CD1c-positive myeloid dendritic cell (primary cell): ENCODE measurements at regions not wholly inside any gene's neighbourhood (a gene's known extent, or its start where the extent isn't known, plus 50 kb on each side); places are given as distances from the start of the nearest gene placed in this dataset.

Source experiments
- DNase-seq: peaks from one replicate; pipeline ENCODE4 v3.0.0-alpha.2; 2016; ENCODE audit errors: extremely low spot score

DNA sequence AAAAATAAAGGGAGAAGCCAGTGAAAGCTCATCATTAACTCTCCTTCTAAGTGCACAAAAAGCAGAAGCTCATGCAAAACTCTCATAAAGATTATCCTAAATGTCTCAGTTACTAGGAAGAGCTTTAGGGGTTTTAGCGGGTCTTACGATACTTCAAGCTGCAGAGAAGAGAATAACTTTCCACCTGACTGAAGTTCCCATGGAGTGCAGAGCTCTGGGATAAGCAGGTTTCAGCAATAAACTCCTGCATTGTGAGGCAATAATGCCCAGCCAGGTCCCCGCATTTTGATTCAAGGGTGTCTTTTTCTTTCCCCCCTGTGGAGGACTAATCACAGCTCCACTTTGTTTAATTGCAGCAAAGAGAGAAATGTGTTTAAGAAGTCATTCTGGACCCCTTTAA, 241.9 kb upstream of the SP8 start:
- DNase-seq = no peak

- no peak for DNase-seq
These were observed 242.3 kb upstream of the SP8 start for GRCh38 chr7:21029006-21029405.

DNA sequence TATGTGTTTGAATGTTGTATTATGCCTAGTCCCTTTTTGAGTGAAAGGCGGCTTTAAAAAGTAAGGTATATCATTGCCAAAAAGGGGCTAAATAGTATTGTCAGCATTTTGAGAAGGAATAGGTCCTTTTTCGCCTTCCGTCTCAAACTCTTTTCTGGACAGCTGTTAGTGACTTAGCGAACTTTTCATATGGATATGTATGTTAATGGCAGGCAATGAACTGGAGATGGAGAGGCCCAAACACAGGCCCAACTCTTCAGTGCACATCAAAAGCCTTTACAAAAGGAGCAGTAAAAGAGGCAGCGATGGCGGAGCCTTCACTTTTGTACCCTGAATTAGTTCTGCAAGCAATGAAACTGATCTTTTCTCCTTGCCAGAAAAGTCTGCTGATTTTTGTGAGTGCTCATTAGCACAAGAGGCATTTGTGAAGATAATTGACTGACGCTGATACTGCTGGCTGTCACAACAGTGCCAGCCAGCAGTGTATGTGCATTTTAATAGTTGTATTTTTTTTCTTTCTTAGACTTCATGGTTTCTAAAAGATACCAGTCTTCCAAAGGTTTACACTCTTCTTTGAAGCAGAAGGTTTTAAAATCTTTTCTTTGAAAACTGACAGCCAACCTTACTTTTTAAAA, 243.7 kb upstream of the SP8 start:
- no peak for DNase-seq

DNA sequence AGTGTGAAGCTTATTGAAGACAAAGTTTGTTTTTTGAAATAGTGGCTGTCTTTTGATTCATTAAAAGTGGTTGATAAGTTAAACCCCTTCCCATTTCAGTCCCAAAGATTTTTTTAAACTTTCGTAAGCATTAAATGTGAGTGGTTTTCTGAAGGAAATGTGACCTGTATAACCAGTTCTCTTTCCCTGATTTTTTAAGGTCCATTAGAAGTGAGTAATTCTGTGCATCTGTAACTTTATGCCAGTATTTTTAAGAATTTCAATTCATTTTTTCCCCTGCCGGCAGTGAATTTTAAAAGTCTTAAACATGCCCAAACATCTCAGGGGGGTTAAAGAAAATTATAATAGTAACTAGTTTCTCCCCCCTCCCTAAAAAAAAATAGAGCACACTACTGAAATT, 254.6 kb upstream of the SP8 start:
- no peak for DNase-seq

DNA sequence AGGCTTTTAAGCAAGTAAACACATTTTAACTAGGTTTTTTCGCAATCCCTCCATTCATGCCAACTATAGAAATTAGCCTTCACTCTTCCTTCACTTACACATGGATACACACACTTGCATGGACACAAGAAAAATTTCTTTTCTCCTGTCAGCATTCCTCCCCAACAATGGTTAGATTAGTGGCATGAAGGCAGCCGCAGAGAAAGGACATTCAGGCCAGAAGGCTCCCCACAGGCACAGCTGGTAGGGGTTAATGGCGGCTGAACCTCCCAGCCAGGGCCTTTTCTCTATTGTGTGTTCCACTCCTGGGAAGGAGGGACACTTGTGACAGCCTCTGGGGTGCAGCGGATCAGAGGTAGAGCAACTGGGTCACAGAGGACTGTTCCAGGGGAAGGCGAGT, 255.0 kb upstream of the SP8 start:
- DNase-seq = no peak

DNA sequence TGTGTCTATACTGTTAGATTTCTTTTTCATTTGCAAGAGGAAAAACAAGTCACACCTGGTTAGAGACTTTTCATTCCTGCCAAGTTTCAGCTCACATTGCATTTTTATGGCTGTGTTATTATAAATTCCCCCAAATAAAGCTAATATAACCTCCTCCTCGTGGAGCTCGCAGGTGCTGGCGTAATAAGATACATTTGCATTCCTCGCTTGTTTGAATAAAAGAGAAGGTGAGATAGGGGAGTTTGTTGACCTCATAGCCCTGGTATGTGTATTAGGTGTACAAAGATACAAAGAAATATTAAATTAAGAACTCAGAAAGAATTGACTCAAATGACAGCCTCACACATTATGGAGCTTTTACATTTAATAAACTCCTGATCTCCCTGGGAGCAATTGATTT, 257.7 kb upstream of the SP8 start:
- no peak for DNase-seq

GRCh38 chr7:21044913-21045568, 258.4 kb upstream of the SP8 start:
- no peak for DNase-seq

DNA sequence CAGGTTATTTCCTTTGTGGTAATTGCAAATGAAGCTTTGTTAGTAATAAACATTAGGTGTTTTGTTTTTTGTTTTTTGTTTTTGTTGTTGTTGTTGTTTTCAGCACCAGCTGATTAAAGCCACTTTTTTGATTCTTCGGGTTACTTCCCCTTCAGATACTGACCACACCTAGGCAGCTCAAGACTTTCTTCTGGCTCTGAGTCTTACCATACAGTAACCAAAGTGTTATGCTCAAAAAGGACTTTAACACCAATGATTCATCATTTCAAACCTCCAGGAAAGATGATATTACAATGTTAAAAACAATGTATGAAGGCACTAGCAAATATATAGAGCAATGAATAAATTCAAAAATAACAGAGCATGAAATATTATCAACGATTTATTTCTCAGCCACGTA, 265.2 kb upstream of the SP8 start:
- DNase-seq = no peak

DNA sequence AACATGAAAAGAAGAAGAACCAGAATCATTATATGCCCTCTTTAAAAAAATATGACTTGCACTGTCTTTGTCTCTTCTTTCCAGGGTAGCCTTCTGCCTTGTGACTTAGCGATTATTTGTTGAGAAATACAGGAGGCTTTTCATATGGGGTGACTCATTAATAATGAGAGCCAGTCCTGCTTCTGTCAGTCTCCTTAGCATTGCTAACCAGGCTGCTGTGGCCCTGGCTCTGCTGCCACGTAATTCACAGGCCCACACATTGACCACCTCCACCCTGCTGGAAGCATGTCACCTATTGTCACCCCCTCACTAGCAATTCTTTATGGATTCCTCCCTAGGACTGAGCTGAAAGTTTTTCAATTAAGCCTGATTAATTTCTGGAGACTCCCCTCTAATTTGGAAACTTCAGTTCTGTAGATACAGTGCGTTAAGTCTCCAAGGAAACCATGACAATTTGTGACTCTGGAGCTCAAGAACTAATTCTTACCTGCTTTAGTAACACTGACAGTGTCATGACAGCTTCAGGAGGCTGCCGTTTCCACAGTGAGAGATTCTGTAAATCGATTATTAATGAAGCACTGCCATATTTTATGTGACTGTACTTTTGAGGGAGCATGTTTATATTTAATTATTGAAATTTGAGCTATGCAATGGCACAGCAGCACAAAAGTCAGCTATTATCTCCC, 267.9 kb upstream of the SP8 start:
- DNase-seq = no peak

GRCh38 chr7:21059069-21059468, 272.4 kb upstream of the SP8 start:
- no peak for DNase-seq

- DNase-seq = no peak
These were observed 276.4 kb upstream of the SP8 start for GRCh38 chr7:21063106-21063505.

- DNase-seq = no peak
These were observed 278.3 kb upstream of the SP8 start for GRCh38 chr7:21064698-21065648.

DNA sequence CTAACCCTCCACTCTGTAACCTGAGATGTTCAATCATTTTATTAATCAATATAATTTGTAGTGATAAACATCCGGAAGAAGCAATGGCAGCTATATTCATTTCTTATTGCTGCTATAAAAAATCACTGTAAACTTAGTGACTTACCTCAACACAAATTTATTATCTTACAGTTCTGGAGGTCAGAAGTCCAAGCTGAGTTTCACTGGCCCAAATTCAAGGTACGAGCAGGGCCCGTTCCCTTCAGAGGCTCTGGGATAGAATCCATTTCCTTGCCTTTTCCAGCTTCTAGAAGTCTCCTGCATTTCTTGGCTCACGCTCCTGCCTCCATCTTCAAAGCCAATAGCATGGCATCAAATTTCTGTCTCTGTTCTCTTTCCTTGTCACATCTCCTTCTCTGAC, 279.5 kb upstream of the SP8 start:
- DNase-seq = no peak

- DNase-seq = no peak
These were observed 280.5 kb upstream of the SP8 start for GRCh38 chr7:21067216-21067615.

DNA sequence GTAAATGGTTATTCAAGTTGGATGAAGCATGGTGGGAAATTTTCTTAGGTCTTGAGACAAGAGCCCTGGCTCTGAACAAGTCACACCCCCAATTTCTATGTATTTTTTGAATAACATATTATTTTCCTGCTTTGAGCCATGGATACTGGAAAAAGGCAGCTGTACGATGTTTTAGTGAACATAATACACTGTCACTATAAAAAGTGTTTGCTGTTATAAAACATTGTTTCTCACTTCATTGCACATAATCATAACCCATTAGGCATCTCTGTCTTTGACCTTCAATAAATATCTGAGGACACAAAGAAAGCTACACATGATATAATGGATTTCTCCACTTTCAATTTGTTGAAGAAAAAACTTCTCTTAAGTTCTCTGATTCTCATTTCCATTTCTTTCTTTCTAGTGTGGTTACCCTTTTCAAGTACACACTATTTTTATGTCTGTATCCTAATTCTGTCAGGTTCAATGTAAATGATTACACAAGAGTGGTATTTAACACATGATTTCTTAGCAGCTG, 283.9 kb upstream of the SP8 start:
- no peak for DNase-seq

DNA sequence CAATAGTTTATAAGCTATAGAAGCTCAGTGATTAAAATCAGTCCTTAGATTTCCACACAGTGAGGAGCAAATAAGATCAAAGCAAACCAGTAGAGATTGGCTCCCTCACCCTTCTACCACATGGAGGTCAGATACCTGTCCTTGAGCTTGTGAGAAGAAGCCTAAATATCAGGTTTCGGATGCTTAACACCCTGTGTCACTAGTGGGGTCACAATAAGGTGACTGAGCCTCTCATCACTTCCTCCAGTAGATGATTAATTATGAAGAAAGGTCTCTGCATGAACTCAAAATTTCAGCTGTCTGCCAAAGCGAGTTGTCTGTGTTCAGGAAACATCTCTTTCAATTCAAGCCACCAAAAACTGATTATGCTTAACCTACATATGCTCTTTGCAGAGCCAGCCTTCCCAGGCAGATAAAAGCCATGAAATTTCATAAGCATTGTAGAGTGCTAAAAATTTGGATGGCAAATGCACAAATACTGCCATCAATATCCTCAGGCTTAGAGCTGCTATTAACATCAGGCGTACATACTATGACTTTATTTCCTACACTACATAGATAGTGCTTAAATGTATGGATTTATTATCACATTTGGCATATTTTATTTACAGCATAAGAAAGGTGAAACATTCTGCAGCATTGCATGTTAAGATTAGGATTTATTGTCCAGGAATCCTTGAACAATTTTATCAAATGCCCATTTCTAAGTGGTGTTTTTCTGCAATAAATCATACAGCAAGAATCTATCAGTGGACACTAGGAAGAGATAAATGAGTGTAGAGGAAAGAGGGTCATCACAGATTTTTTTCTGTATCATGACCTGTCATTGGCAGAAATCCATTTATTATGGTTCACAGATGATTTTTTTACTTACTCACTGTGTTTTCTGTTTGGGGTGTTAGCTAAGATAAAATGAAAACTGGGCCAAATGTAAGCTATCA, 285.1 kb upstream of the SP8 start:
- DNase-seq = no peak

- DNase-seq = no peak
These were observed 289.4 kb upstream of the SP8 start for GRCh38 chr7:21076054-21076453.

DNA sequence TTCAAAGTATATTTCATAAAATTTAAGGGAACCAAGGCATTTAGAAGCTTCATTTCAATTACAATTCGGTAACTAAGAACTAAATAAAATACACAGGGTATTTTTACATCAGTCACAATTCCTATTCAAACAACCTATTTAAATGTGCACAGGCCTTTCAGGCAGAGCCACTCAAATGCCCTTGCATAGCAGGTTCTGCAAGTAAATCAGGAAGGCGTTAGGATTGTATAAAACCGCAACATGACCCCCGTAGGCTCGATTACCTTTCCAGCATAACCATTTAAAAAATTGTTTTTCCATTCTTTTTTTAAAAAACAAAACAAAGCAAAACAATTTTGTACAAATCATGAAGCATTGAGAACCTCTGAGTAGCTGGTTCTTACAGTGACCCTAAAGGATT, 289.9 kb upstream of the SP8 start:
- DNase-seq = no peak

DNA sequence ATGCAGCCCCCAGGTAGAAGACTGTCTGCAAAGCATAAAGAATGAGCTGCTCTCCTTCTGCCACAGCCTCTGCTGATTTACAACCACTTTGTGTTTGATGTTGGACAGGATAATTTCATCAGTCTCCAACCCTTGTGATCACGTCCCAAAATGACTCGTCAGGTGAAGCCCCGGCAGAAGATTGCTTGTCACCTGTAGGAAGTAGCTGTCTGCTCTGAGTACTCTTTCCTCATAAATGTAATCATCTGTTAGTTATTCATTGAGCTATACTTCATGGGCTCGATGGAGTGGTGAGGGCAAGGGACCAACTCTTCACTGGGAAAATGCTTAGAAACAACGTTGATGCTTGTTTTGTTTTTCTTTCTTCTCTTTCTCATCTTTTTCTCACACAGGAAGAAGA, 290.9 kb upstream of the SP8 start:
- no peak for DNase-seq

GRCh38 chr7:21084286-21084685, 297.6 kb upstream of the SP8 start:
- no peak for DNase-seq

DNA sequence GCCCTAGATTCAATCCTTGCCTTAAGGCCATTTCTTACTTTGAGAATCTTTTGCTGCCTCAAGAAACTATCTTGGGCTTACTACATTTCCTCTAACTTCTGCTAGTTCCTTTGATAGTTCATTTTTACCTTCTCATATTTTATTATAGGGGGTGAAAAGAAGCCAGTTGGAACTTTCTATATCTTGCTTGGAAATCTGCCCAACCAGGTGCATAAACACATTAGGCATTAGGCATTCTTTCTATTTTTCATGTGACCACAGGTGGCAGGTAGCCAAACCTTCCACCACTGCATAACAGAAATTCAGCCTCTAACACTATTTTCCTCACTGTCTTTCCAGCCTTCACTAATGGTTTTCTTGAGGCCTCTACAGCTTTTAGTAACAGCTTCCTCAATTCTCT, 300.0 kb upstream of the SP8 start:
- no peak for DNase-seq
